GM19452 (cell line): ENCODE measurements at regions not wholly inside any gene's neighbourhood (a gene's known extent, or its start where the extent isn't known, plus 50 kb on each side); places are given as distances from the start of the nearest gene placed in this dataset.

Source experiments
- ATAC-seq: cut with Tn5 transposase; IDR thresholded peaks from one replicate; pipeline ENCODE4 v1.9.1; 2021; ENCODE audit not compliant: unreplicated experiment

DNA sequence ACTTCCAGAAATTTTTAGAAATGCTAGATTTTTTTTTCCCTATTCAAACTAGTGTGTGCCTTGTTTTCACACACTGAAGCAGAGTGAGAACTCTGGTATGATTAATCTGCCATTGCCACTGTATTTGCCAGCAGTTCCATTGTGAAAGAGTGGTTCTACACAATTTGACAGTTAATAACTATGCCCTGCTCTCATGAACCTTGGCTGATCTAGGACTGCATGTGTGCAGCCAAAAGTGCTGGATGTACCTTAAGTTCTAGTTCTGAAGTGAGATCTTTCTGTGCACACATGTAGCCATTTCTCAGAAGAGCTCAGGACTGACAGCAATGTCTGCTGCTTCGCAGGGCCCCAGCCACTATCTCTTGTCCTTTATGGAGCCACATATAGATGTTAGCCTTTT, 328.2 kb upstream of the SPRY2 start:
- no peak for ATAC-seq

DNA sequence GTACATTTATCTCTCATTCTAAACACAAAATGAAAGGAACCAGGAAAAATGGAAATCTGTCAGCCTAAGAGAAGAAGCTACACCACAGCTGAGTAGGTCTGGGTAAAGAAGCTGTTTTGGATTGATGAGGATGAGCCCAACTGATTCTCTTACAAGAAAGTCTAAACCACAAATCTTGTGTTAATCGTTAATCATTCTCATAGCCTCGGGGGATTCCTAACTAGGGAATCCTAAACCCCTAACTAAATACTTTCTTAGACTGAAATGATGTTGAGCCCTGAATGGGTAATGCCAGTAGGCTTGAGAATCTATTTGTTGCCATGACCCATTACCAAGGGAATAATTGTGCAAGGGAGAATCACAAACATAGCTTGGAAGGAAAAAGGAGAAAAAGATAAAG, 327.5 kb upstream of the SPRY2 start:
- ATAC-seq: no peak

DNA sequence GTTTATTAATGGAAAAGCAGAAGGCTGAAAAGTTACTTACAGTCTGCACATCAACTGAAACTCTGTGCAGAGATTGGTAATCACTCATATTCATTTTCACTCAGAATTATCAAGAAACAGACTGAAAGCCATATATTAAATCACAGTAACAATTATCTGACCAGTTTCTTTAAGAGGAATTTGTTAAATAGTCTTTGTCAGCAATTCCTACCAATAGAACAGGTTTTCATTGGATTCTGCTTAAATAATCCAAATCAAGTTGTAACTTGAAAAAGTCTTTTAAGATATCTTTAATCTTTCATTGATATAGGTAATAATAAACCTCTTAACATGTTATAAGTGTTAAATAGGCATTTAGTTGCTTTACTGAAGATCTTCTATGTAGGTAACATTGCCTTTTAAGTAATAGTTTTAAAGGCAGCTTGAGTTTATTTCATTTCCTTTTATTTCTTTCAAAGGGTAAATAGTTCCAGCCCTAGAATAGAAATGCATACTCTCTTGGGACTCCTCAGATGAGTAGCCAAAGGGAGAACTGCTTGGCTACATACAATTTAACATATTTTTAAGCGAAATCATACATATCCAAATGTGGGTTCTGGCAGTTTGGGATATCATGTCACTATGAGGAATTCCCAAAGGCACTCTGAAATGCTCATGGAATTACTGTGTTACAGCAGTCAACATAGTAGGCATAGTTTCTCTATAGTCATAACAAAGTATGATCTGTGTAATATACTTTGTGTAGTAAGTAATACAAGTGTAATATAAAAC, 326.0 kb upstream of the SPRY2 start:
- ATAC-seq: no peak

DNA sequence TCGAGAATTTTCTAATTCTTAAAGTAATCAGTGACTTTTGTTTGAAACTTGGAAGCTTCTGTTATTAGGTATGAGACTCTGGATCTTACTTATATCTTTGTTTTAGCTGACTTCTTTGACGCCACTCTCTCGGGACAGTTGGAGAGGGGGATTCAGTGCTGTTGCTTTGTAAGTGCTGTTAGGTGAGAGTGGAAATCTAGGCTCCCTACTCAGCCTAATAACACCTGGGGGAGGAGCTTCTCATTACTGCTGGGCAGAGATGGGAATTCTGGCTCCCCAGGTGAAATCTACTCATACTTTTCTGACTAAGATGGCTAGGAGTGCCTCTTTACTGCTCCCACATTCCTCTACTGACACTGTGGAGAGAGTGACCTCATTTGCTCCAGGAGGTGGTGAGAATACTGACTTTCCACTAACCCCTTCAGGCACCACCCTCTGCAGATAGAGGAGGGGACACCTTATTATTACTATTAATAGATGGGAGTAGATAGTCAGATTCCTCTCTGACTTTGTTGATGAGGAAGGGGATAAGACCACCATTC, 324.9 kb upstream of the SPRY2 start:
- ATAC-seq: no peak

DNA sequence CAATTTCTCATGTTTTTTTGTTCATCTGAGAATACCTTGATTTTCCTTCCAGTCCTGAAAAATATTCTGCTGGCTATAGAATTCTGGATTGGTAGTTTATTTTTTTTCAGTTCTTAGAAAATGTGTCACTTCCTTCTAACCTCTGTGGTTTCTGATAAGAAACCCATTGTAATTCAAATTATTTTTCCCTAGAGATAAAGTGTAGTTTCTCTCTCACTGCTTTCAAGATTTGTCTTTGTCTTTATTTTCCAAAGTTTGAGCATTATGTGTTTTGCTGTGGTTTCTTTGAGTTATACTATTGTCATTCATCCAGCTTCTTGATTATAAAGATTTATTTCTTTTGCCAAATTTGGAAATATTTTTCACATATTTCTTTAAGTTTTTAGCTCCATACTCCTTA, 324.0 kb upstream of the SPRY2 start:
- no peak for ATAC-seq

DNA sequence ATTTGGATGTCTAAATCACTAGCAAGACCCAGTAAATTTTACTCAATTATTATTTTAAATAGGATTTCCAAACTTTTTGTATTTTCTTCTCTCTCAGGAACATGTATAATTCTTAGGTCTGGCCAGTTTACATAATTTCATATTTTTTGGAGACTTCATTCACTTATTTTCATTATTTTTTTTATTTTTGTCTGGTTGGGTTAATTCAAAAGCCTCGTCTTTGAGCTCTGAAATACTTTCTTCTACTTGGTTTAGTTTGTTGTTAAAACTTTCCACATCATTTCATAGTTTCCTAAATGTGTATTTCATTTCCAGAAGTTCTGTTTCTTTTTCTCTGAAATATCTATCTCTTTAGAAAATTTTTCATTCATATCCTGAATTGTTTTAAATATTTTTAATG, 322.9 kb upstream of the SPRY2 start:
- no peak for ATAC-seq

DNA sequence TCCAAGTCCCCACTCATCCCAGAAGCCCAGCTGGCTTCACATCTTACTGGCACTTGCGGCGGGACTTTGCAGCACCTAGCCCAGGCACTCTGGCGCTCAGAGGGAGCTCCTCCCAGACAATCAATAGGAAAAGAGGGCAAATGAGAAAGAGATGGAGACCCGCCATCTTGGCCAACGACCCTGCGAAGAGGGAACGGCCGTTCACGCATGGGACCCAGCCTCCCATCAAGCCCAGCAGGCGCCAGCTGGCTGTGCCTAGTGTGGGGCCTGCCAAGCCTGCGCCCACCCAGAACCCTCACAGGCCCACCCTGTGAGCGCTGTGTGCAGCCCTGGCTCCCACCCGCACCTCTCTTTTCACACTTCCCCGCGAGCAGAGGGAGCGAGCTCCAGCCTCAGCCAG, 317.8 kb upstream of the SPRY2 start:
- ATAC-seq: no peak

DNA sequence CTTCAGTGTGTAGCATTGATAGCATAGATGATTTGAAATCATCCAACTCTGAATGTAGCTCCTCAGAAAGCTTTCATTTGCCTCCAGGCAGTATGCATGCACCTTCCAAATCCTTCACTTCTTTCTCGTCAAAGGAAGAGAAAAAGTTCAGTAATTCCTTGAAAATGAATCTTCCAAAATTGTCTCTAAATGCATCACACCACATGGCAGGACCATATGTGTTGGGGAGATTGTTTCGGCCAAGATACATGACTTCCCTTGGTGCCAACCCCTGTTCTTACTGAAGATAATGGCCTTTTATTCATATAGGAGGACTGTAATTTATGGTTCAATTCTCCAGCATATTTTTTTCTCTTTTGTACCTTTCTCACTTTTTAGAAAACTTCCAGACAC, 315.6 kb upstream of the SPRY2 start:
- no peak for ATAC-seq

DNA sequence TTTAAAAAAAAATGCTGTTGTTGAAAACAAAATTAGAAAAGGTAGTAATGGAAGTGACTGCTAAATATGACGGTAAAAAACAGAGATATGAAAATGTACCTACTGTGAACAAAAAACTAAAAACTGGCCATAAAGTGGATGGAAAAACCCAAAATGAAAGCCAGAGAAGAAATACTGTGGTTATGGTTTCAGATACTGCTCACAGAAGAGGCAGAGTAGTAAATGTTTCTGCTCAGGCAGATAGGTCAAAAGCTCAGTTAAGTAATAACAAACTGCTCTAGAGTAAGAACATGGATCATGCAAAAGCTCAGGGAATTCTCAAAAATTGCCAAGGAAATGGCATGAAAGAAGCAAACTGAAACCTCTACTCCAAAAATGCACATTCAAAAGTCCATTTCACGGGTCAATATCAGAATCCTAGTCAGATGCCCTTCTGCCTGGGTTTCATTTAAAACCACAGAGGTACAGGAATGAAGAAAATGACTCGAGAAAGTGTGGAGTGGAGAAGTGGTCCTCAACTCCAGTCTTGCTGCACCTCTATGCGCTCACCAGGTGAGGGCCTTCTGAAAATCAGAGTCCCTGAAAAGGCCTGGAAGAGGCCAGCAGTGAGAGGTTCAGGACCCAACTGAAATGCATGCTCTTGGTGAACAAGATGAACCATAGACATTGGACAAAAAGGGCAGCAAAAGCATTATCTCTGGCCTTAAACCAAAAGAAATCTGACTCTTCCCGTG, 315.0 kb upstream of the SPRY2 start:
- no peak for ATAC-seq

DNA sequence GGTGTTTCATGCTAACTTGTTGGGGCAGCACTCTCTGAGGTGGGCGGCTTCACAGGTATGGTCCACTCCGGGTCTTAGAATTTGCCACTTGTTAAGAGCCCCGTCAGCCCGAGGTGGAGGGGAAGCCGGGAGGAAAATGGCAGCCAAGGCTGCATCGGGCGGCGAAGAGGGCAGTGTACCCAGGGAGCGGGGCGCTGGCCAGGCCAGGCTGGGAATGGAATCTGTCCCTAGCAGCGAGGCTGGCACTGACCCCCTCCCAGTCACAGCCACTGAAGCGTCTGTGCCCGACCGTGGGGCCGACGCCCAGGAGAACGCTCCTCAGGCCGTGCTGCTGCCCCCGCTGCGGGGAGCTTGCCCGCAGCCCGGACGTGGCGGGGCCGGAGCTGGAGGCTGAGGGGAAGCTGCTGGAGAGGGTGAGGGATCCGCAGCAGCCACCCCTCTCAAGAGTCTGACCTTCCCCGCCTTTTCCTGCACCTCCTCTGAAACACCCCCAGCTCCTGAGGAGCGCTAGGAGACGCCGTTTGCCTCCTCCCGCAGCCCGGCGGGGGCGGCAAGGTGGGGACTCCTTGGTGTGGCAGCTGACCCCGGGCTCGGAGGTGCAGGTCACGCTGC, 313.8 kb upstream of the SPRY2 start:
- ATAC-seq: no peak

DNA sequence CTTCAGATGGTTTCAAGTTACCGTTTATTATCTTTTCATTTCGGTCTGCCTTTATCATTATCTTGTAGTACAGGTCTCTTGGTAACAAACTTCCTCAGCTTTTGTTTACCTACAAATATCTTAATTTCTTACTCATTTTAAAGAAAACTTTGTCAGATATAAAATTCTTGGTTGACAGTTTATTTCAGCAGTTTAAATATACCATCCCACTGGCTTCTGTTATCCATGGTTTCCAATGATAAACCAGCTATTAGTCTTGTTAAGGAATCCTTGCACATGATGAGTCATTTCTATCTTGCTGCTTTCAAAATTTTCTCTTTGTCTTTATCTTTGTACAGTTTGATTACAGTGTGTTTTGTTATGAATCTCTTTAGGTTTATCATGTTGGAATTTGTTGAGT, 308.3 kb upstream of the SPRY2 start:
- ATAC-seq: no peak

DNA sequence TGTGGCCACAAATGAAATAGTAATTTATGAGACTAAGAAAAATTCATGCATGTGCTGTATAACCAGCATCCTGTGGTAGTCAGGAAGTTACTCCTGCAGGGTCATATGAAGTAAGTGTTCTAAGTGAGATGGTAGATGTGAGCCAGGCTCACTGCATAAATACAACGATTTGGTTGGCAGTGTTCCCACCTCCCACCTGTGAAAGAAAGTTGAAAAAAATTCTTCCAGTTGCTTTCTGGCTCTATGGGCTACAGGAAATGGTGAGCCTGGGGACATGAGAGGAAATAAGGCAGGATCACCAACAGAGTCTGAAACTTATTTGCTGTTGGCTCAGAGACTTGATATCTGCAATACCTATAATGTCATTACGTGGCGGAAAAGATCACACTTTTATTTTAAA, 301.7 kb upstream of the SPRY2 start:
- ATAC-seq: no peak

DNA sequence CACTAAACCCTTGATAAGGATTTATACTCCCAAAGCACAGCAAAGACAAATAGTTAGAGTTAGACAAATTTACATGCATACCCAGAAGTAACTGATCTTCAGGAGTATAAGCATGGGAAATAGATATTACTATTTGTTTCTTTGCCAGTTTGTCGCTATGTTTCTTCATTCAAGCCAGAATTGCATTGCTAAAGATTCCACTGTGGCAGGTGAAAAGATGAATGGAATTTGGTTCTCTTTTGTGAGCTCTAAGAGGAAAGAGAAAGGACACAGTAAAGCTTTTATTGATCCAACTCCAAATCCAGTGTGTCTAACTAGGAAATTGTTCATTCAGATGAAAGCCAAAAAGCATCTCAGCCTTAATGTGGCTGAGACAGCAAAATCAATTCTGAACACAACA, 292.3 kb upstream of the SPRY2 start:
- no peak for ATAC-seq

DNA sequence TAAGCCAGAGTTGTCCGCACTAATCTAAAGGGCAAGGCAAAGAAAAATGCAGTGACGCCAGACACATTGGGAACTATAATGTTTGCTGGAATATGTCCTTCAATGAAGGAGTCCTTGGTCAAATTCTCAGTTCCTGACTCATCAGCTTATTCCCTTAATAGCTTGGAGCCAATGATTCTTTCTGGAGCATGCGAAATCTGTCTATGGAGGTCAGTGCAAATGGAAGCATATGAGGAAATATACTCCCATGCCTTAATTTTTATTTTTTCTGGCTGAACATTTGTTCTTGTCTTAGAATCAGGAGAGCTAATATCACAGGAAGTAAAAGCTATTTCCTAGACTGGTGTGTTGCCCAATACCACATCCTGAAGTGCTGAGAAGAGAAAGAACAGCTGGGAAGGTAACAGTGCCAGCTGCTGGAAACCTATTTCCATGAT, 289.8 kb upstream of the SPRY2 start:
- no peak for ATAC-seq

DNA sequence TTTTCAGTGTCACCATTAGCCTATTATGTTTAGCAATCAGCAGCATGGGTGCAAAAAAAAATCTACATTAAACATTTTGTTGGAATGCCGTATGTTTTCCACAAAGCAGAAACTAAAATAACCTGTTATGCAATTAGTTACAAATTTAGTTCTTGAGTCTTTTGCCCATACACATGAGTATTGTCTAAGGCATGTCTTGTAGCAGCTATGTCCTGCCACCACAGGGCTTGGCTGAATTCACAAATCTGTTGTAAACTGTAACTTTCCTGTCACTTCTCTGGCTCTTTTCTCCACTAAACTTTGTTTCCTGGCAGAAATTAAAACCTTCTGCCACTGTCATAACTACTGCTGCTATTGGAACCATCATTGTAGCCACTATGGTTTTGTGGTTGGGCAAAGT, 277.9 kb upstream of the SPRY2 start:
- no peak for ATAC-seq

DNA sequence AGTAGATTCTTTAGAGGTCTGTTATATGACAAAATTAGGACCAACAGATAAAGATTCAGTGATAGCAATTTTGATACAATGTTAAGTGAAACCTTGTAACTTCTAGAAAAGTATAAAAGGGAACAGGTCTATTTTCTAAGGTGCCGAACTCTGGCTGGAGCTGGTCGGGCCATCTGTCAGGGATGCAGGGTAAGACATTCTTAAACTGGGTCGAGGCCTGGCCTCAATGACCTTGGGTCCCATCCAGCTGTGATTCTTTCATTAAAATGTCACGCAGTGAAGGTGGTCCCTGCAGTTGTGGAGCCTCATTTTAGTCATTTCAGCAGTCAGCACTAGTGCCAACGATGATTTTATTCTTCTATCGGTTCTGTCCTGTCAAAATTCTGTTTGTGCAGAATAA, 271.9 kb upstream of the SPRY2 start:
- ATAC-seq: no peak

DNA sequence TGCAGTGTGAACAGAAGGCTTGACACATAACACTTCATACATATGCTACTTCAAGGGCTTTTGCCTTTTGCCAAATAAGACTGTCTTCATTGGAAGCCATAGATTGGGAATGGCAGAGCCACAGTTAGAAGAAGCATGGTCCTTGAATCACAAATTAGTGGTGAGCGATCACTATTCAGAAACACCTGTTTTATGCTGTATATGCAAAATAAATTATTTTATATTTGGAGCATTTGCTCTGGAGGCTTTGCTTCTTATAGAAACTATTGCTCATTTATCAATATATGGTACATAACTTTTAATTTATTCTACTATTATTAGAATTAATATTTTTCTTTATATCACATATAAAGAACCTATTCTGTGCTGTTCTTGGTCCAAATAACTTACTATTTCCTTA, 270.4 kb upstream of the SPRY2 start:
- ATAC-seq: no peak

DNA sequence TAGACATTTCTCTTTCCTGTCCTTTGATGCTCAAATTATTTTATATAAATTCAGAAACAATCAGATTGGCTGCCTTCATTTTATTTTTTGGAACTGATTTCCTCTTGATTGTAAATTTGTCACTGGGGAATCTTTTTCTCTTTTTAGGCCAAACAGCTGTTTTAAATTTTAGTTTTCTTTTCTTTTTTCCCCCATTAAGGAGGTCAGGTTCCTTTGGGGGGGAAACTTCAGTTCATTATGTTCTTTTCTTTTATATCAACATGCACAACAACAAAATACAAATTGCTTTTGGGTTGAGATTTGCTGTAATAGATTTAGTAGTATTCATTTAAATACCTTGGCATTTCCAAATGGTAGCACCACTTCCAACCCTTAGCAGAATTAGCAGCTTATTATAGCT, 264.8 kb upstream of the SPRY2 start:
- no peak for ATAC-seq

DNA sequence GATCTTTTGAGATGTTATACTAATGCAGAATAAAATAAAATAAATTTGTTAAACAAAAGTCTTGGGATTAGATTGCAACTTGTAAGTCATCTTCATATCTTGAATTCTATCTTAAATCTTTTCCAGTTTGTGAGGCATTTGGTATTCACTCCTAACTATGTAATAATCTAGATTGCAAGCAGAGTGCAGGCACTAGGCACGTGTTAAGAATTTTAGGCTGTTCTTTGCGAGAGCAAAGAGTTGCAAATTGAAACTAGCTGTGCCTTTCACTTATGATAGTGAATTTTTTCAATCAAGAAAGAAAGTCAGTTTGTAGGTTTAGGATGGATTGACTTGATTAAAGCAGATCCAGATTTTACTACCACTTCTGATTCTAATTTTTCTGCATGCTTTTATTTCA, 264.1 kb upstream of the SPRY2 start:
- no peak for ATAC-seq

DNA sequence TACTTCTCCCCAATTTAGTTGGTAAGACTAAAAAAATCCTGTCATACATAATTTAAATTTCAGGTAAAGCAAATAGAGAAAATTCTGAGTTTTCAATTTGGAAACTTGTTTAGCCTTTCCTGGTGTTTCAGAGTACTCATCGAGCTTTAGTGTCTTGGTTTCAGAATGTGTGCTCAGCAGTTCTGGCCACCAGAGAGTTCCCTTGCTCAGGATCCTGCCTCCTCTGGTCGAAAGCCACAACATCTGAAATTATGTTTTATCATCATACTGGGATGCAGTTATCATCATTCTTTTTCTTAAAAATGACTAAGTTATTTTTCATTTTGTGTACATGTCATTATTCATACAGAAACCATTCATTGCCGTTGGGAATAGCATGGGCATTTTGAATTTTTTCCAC, 263.2 kb upstream of the SPRY2 start:
- no peak for ATAC-seq

DNA sequence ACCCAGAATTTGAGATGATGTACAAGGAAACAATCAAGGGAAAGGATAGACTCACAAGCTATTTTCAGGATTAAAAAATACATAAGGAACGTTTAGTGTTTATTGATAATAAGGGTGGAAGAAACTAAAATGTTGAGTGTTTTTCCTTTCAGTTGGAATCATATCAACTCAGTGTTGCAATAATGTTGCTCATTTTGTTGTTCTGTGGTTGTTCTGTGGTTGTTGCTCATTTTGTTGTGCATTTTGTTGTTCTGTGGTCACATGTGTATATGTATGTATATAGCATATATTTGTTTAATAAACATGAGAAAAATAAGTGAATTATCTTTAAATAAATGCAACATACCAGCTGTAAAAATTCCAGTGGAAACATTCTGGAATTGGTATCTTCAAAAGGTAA, 262.4 kb upstream of the SPRY2 start:
- ATAC-seq: no peak

DNA sequence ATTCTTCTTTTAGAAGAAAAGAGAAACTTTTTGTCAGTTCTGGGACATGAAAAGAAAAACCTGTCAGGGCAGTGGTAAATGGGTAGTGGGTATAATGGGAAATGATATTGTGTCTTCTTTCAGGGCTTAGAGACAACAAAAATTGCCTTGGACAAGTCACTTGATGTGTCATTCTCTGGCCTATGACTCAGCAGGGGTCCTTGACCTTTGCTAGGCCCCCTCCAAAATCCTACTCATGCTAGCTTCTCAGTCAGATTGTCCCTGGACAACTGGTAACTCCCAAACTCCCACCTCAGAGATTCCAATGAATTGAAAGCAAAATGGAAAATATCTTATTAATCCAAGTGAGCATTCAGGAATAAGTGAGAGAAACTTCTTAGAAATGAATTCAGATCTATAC, 258.8 kb upstream of the SPRY2 start:
- ATAC-seq: no peak
